Right ventricle myocardium superior (tissue), 1 donor: ENCODE measurements at regions not wholly inside any gene's neighbourhood (a gene's known extent, or its start where the extent isn't known, plus 50 kb on each side); places are given as distances from the start of the nearest gene placed in this dataset.

ENCODE experiments used
- ATAC-seq: fragments of 200-7000 bp; cut with Tn5 transposase; one replicate; pipeline ENCODE4 v1.9.1; 2020; ENCODE audit warnings: mild to moderate bottlenecking; ENCODE audit not compliant: poor library complexity
- DNase-seq: peaks from one replicate; pipeline ENCODE4 v3.0.0-alpha.2; 2020
- intact Hi-C: fragments of 100-400 bp; cut with DNase I; formaldehyde crosslinking; loops from one replicate; pipeline ENCODE4 v1.11.2; 2022
- donor health status: DM: no; HTN: yes; CAD: no; lungs with severe emphysema.

DNA sequence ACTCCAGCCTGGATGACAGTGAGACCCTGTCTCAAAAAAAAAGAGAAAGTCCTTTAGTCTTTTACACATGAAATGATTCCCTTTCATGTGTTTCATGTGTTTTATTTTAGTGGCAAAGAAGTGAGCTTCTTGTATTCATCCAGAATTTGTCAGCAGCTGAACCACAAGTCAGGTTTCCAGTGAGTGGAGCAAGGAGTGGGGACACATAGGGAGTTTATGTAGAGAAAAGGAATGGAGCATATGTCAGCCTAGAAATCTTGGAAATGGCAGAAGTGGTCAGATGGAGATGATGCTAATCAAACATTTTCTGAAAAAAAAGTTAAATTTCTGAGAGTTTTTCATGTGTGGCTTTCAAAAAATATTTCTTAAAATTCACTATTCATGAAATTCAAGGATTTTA, 383.0 kb upstream of the GATB start:
- intact Hi-C loops: no loop called here
- DNase-seq (no peak), ATAC-seq (no peak)

DNA sequence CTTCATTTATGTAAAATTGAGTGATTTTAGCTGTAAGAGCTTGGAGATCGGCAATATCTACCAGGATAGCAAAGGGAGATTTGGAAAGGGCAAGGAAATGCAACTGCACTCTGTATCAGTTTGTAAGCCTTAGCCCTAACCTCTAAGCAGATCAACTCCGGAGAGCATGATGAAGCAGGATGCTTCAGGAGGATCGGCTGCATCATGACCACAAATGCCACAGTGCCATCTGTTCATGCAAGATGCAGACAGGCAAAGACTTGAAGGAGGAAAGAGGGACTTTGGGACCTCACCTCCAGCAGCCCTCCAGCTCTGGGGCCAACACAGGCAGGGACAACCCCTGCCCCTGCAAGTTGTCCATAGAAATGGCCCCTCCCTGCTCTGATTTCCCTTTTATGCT, 377.6 kb upstream of the GATB start:
- DNase-seq: no peak
- ATAC-seq: no peak
- intact Hi-C loops: no loop called here

DNA sequence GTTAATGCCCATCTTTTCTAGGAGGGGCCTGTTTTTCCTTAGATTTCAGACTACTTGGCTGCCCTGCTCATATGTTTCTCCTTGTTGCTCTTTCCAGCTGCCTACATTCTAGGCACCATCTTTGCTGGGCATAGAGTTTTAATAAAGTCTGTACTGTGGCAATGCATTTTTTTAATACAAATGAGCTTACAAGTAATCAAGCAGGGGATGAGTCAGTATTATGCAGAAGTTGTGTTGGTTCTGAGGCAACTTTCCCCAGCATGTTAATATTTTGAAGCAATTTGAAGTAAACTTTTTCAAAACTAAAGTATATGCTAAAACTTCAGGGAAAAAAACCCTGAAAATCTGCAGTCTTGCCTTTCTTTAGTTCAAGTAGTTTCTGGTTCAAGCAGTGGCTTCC, 372.0 kb upstream of the GATB start:
- intact Hi-C loops: no loop called here
- ATAC-seq: no peak

DNA sequence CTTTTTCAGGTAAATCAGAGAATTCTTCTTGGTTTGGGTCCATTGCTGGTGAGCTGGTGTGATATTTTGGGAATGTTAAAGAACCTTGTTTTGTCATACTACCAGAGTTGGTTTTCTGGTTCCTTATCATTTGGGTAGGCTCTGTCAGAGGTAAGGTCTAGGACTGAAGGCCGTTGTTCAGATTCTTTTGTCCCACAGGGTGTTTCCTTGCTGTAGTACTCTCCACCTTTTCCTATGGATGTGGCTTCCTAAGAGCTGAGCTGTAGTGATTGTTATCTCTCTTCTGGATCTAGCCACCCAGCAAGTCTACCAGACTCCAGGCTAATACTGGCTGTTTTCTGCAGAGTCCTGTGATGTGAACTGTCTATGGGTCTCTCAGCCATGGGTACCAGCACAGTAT, 367.5 kb upstream of the GATB start:
- no peak for ATAC-seq
- no peak for DNase-seq
- intact Hi-C loops: no loop called here

More for the DNA sequence above, 372.0 kb upstream of the GATB start:
- DNase-seq: no peak

DNA sequence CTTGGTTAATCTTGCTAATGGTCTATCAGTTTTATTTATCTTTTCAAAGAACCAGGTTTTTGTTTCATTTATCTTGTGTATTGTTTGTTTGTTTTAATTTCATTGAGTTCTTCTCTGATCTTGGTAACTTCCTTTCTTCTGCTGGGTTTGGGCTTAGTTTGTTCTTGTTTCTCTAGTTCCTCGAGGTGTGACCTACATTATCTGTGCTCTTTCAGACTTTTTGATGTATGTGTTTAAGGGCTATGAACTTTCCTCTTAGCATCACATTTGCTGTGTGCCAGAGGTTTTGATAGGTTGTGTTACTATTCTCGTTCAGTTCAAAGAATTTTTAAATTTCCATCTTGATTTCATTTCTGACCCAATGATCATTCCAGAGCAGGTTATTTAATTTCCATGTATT, 365.4 kb upstream of the GATB start:
- DNase-seq: no peak
- intact Hi-C loops: no loop called here
- ATAC-seq: no peak

DNA sequence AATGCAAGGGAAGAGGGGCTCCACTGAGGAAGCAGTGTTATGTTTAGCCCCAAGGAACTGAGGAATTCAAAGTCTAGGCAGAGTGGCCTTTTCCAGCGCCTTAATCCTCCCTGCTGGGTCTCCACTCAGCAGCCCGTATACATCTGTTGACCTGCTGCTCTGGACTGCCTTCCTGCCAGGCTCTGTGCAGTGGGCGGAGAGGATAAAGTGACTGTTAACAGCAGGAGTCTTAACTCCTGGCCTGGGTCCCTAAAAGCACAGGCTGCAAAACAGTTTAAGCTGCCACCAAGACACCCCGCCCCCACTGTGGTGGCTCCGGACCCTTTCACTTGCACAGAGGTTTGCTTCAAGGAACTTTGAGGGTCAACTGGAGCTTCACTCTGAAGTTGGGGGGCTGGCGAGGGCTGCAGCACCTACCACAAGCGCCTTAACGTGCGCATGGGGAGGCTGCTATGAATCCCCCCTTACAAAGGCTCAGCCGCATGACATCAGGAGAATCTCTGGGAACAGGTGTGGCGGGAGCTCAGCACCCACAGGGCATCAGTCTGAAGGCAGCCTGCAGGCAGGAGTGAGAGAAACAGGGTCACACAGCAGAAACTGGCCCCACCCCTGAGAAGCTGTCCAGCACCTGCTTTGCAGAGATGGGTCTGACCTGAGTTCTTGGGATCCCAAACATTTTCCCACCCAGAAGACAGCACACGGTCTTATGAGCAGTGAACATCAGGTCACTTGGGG, 358.2 kb upstream of the GATB start:
- no peak for ATAC-seq
- intact Hi-C loops: no loop called here
- DNase-seq: no peak

DNA sequence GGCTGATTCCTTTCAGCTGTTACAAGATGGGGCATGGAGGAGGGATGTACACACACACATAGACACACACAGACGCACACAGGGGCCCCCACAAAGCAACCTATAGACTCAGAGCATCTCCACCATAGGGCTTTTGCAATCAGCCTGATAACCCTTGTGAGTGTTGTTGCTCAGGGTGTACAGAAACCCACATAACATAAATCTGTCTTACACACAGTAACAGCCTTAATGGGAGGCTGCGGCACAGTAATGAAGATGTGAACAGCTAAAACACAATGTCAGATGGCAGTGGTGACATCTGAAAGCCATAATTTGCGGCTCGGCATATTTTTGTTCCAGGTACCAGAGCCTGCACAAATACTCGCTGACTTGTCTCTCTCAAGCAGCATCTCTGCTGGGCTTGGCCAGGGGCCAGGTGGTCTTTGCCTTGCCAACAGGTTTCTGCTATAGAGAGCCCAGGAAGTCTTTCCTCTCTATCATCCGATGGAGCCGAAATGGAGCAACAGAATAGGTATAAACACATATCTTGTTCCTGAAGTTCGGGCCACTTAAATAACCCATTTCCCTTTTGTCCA, 357.2 kb upstream of the GATB start:
- no peak for ATAC-seq
- intact Hi-C loops: no loop called here
- no peak for DNase-seq

DNA sequence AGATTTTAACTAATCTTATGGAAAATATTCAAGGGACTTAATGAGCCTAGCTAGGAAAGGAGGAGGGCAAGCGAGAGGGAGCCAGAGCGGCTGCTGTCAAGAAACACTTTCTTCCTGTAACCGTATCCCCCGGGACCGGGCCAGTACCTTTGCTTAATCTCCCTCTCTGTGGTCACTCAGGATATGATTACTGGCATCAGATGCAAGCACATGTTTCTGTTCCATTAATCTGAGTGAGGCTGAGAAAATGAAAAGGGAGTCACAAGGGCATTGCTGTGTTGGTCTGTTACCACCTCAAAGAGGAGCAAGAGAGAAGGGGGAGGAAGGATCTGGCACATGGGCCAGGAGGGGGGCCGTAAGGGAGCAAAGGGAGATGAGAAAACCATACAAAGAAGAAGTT, 356.7 kb upstream of the GATB start:
- intact Hi-C loops: no loop called here
- ATAC-seq (no peak), DNase-seq (no peak)

DNA sequence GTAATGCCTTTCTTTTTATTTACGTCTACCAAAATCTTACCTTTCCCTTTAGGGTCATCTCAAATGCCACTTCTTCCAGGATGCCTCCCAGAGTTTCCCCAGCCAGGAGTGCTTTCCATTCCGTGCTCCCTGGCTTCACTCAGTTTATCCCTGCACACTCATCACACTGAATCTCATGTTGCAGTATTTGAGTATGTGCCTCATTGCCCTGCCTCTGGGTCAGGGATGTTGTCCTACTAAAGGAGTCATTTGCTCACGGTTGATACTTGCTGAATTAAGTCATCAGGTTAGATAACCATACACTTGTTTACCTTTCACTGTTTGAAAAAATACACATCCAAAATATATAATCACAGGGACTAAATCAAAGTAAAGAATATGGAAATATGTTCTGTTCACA, 356.2 kb upstream of the GATB start:
- intact Hi-C loops: no loop called here
- ATAC-seq (no peak), DNase-seq (no peak)

DNA sequence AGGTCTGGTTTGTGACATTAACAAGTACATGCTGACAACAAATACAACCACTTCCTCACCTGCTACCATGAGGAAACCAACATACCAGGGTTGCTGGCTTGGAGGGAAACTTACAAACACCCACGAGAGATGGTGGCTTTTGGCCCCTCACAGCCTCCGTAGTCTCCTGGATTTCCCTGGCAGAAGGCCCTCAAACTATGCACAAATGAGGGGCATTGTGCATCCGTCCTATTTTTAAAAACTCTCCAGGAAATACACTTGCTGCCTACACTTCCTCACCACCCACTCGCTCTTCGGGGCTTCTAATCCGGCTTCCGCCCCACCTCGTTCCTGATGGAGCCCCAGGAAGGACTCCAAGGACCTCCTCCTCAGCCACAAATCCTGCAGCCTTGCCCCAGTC, 355.0 kb upstream of the GATB start:
- DNase-seq: no peak
- no peak for ATAC-seq
- intact Hi-C loops: no loop called here

DNA sequence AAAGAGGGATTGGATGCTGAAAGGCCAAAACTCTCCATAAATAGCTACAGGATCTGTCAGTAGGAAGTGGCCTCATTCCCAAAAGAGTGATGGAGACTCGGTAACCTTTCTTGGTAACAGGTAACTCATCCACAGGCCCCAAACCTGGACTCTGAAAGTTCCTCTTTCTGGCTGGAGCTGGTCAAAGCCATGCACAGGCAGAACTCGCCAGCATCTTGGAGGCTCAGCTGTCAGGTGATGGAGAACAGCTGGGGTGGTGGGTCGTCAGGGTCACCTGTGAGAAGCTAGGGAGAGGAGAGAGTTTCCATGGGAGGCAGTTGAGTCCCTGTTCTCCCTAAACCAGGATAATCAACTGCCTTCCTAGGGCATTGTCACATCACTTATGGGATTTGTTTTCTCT, 354.3 kb upstream of the GATB start:
- intact Hi-C loops: no loop called here
- DNase-seq (no peak), ATAC-seq (no peak)

DNA sequence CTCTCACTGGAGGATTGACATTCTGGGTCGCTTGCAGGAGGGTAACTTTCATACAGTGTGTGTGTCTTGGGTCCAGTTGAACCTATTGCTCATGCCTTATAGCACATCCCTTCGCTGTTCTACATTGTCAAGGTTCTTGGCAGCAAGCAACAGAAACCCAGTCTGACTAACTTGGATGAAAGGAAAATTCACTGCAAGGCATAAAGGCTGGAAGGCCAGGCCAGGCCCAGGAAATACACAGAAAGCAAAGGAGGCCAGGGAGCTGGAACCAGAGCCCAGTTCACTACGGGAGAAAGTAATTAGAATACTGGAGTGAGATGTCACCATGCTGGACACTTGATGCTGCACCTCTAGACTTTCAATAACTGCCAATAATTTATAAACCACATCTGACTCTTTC, 353.8 kb upstream of the GATB start:
- DNase-seq (no peak), ATAC-seq (no peak)
- intact Hi-C loops: no loop called here

DNA sequence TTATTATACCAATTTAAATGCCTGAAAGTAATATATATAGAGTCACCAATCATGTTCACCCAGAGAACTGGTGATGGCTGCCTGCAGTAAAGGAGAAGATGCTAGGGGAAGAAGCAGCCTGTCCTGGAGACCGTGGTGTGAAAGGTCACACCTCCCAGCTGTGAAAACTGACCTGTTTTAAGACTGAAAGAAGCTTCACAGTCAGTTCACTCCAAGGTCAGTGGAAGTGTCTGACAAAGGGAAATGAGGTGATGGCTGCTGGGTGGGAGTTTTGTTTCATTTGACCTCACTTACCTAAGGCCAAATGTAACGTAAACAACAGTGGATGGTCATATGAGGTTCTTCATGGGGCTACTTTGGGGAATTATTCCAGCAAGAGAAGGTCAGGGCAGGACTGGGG, 352.1 kb upstream of the GATB start:
- no peak for DNase-seq
- intact Hi-C loops: no loop called here
- ATAC-seq: no peak

DNA sequence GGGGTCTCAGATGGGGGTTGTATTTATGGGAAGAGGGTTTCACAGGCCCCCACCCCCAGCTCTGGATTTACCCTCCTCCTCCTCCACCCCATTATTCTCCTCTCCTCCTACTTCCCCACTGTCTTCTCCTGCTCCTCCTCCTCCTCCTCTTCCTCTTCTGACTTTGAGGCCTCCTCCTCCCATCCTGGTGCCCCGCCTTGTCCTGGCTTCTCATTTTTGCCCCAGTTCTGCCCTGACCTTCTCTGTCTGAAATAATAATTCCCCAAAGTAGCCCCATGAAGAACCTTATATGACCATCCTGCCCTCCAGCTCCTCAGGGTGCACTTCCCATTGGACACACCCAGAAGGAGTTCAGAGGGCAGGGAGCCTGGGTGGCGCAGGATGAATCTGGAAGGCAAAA, 351.4 kb upstream of the GATB start:
- DNase-seq (no peak), ATAC-seq (no peak)
- intact Hi-C loops: no loop called here

DNA sequence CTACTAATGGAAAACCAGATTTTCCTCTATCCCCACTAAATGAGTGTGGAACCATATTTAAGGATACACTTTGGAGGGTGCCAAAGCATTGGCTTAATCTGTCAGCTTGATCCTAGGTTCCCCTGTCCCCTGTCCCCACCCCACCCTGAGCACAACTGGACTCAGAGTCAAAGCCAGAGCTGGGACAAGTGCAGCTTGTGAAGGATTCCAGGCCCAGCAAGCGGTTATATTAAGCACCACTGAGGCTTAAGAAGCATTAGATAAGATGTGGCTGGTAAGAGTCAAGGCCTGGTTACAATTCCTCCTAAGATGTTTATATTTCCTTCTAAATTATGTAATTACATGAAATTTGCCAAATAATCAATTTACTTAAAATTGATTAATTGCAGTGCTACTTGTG, 350.0 kb upstream of the GATB start:
- DNase-seq (no peak), ATAC-seq (peak; percentile 52)
- intact Hi-C loops: no loop called here

DNA sequence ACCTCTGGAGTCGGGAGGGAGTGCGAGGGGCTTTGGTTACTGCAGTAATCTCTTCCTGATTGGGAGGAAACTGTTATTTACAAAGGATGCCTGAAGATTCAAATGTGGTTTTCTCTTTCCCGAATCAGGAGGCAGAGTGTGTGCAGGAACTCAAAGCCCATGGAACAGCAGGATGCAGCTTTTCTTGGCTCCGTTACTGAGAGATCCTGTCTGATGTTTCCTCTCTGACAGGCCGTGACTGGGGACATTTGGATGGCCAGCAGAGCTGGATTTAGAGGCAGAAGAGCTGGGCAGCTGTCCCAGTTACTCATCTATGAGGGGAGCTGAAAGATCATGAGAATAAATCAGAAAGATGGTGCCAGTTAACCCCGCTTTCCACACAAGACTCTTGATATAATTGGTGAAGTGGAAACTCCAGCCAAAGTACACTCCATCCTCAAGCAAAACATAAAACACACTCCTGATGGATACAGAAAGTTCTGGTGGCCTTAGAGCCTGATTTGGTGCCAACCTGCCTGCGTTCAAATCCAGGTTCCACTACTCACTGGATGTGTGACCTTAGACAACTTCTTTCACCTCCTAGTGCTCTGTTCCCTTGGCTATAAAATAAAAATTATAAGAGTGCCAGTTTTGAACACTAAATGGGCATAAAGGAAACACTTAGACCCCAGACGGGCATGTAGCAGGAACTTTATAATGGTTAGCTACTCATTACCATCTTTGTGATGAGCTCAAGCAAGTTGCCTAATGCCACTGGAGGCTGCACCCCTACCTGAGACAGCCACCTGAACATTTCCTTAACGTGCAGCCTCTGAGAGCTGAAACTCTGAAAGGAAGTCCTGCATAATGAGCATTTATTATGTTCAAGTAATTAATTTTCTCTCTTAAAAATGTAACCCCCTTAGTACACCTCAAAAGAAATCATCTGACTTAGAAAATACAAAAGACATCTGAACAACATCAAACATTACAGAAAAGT, 349.0 kb upstream of the GATB start:
- ATAC-seq: peak; percentile 76
- intact Hi-C loops: no loop called here
- DNase-seq: no peak

DNA sequence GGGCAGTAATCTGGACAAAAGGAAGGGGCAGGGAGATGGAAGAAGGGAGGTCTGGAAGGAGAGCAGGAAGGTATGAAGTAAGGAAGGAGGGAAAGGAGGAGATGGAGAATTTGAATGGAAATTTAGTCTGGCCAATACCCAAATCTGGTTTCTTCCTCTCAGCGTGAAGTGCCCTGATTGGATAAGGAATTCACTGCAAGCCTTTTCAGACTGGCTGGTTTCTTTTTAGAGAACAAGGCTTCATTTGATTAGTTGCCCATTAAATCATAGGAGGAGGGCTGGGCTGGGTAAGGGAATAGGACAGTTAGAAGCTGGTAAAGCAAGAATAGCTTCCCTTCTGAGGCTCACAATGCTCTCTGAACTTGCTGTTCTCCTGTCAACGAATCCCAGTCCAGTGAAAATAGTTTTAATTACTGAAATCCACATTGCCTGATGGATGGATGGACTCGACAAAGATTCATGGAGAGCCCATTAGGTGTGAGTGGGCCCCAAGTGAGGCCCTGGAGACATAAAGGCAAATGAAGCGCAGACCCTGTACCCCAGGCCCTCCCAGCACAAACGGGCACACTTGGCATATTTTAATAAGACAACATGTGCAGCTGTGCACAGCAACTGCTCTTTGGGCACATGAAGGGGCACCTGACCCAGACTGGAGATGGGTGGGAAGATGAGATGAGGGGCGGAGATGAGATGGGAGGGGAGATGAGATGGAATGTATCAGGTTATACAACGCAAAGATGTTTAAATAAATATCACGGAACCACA, 347.1 kb upstream of the GATB start:
- ATAC-seq (no peak), DNase-seq (no peak)
- intact Hi-C loops: no loop called here

DNA sequence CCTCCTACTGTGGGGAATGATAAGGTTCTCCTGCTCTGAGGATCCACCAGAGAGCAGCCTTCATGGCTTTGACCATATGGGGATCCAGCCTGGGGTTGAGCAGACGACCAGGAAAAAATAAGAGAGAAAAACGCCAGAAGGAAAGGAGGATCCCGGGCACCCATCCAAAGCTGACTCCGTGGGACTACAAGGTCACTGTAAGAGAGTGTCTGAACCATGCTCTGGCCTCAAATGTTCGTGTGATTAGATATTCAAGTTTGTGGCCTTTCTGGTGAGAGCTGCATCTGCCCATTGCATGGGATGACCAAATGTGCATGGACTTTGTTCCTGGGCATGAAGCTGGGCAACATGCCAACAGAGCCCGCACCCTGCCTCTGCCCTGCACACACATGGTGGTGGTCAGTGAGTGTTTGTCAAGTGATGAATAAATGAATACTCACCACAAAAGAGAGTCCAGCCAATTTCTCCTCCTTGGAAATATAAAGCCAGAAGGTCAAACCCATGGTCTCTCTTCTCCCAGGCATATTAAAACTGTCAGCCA, 346.0 kb upstream of the GATB start:
- ATAC-seq (no peak), DNase-seq (no peak)
- intact Hi-C loops: no loop called here
